Non-pigmented ciliary epithelial cell (primary cell): ENCODE measurements at regions not wholly inside any gene's neighbourhood (a gene's known extent, or its start where the extent isn't known, plus 50 kb on each side); places are given as distances from the start of the nearest gene placed in this dataset.
"Not testable (repeated sequence)": the region's sequence is repeated elsewhere in the genome, so short reads cannot be mapped to it uniquely, and the experiment has no call there.

Experiments
- DNase-seq: peaks from one replicate; pipeline ENCODE4 v3.0.0-alpha.2; 2010; ENCODE audit warnings: low read depth

DNA sequence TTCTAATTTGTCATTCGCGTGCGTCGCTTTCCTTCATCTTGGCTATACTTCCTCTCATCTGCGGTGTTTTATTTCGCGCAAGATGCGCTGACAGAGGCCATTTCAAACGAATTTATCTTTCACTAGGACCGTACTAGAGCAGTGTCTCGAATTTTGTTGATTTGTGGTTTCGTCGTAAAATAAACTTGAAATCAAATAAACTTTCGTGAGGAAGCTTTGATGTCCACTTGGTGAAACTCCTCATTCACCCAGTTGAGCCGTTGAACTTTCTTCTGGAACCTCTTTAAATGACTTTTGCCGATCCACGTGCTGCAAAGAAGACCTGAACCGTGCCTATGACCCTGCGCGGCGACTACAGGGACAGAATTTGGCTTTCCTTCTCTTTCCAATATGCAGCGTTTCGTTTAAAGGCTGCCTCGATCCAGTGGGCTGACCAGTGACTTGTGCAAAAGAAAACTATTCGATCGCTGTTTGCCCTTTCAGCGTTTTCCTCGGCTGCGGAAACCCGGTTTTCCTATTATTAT is 163.9 kb upstream of the PPP1R3A start:
- no peak for DNase-seq

DNA sequence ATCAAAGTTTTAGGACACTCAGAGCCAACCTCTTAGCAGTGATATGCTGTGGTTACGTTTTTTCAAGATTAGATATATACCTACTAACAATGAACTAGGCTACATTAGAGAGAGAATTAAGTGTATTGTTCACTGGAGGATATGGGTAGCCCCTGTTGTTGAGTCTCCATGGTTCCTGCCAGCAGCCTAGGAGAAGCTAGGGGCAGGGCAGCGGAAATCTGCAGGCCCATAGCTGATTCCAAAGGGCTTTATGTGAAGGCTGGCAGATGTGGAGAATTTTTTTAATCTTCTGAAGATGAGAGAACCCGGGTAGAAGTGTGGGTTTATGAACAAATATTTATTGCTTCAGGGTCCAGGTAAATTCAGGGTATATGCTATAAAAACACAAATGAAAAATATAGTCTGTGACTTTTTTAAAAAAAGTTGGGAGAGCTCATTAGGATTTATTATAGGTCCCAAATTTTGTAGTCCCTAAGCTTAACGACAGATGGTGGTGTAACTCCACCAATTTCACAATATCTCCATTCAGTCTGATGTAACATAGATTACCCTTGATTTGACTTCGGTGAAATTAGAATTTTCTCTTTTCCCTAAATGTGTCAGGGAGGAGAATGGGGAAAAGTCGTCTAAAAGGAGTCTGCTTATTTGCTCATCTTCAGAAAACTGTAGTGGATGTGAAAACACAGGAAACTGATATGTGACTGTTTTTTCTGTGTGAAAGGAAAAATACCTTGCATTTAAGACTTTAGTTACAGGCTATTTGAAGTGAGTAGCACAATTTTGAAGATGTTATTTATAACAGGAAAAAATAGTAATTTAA is 163.0 kb upstream of the PPP1R3A start:
- DNase-seq: peak; percentile 44

DNA sequence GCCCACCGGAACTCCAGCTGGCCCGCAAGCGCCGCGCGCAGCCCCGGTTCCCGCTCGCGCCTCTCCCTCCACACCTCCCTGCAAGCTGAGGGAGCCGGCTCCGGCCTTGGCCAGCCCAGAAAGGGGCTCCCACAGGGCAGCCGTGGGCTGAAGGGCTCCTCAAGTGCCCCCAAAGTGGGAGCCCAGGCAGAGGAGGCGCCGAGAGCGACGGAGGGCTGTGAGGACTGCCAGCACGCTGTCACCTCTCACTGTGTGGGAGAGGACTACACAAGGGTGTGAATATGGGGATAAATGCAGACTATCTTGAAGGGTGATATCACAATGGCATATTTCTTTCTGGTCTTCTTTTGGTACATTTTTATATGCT is 158.3 kb upstream of the PPP1R3A start:
- DNase-seq: not testable (repeated sequence)

DNA sequence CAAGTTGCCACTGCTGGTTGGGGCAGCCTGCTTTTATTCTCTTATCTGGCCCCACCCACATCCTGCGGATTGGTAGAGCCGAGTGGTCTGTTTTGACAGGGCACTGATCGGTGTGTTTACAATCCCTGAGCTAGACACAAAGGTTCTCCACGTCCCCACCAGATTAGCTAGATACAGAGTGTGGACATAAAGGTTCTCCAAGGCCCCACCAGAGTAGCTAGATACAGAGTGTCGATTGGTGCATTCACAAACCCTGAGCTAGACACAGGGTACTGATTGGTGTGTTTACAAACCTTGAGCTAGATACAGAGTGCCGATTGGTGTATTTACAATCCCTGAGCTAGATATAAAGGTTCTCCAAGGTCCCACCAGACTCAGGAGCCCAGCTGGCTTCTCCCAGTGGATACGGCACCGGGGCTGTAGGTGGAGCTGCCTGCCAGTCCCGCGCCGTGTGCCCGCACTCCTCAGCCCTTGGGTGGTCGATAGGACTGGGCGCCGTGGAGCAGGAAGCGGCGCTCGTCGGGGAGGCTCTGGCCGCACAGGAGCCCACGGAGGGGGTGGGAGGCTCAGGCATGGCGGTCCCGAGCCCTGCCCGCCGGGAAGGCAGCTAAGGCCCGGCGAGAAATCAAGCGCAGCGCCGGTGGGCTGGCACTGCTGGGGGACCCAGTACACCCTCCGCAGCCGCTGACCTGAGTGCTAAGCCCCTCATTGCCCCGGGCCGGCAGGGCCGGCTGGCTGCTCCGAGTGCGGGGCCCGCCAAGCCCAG is 157.8 kb upstream of the PPP1R3A start:
- not testable (repeated sequence) for DNase-seq

DNA sequence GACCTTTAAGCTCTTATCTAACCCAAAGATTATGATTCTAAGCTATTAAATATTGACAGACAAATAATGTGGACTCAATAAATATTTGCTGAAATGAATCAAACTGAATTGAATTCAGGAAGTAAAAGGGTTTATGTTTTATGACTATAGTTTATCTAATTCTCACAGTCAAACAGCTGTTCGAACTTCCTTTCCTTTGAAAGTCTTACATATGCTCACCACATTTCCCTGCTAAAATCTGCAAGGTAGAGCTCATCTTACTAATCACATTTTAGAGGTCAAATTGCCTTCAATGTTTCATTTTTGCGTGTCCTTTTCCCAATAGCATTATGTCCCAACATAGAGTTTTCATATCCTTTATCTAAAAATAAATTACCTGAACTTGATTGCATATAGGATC is 154.9 kb upstream of the PPP1R3A start:
- DNase-seq: no peak

DNA sequence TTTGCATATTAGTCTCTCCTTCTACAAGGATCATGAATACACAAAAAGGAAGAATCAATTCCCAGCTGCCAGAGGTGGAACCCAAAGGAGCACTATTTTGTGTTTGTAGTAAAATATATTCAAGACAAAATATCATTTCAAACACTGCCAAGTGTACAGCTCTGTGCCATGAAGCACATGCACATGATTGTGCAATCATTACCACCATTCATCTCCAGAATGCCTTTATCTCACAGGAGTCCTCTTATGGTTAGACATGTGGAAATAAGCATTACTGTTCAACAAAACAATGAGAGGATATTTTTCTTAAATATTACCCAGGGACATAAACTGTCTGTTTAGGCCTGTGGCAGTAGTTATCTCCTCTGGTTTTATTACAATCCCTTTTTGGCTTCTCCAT is 151.4 kb upstream of the PPP1R3A start:
- DNase-seq: no peak

DNA sequence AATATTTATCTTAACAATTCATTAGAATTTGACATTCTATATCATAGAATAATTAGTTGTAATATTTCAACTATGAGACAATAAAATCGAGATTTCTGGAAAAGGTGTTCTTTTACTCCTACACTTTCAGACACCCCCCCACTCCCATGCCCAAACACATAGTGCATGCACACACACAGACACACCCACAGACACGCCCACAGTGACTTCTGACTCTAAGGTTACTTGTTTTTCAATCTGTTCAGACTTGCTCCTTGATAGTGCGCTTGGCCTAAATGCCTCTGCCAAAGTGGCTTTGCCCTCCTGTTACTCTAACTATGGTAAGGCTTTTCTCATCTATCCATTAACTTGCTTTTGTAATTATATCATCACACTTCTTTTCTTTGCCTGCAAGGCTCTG is 144.0 kb upstream of the PPP1R3A start:
- no peak for DNase-seq

DNA sequence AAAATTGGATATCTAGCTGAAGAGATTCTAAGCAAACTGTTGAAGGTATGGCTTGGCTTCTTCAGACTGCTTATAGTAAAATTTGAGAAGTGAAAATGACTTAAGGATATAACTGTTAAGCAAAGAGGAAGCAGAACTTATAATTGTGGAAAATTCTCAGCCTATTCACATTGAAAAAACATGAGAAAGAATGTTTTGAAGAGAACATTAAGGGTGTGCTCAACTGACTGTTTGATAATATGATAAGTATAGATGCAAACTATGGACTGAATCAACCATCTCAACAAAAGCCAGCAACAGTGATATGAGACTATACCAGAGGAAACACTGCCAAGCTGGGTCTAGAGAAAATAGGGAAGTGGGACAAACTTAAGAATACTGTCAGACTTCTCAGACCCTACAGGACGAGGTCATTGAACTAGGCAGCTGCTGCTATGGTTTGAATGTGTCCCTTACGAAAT is 133.1 kb upstream of the PPP1R3A start:
- no peak for DNase-seq

DNA sequence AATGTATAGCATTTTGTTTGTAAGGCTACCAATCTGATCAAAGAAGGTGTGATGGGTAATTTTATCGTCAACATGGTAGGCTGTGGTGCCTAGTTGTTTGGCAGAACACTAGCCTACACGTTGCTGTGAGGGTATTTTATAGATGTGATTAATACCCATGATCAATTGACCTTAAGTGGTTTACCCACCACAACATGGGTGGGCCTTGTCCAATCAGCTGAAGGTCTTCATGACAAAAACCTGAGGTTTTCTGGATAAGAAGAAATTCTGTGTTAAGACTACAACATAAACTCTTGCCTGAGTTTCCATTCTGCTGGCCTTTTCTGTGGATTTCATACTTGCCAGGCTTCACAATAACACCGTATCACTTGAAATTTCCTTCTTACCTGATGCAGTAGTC is 131.8 kb upstream of the PPP1R3A start:
- no peak for DNase-seq

DNA sequence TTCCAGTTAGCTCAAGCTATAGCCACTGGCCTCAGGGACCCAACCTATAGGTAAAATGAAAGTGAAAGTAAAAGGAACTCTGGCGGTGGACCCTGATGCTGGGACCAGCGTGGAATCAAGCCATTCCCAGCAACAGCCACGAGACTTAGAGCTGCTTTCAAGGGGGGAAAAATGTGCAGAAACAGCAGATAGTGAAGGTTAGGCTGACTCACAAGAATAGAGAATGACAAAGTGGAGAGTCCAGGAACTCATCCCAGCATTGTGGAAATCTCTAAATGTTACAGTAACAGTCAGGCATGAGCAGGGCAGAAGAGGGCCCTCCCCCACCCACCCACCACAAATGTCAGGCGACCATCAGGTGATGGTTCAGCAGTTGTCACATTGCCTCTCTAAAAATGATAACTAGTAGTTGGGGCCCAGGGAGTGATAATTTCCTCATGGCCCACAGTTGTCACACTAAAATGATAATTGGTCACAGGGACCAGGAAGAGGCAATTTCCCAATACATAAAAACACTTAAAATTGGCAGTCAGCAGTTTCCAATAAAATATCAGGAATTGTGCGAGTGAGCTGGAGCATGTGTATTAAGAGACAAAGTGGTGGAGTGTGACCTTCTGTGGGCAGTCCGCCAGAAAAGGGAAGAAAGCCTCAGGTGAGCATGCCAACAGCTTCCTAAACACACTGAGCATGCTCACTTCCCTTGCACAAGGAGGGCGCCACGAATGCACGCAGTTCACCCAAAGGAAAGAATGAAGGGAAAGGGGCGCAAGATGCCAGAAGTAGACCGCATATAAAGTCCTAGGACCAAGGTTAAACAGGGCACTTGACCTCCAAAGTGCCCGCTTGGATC is 129.8 kb upstream of the PPP1R3A start:
- DNase-seq: no peak

DNA sequence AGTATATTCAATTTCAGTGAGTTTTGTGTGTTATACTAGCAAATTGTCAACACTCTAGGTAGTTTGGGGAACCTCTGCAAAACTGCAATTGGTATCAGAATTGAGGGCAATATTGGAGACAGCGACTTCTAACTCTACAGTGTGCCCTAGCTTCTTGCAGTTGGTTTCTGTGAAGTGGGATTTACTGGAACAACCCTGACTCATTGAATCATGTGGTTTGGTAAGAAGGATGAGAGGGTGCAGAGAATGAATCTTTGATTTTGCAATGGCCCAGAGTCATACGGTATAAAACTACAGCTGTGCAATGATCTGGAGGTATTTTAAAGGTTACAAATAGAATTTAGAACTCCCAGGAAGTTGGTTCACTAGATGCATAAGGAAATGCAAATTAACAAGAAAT is 129.1 kb upstream of the PPP1R3A start:
- DNase-seq: no peak

DNA sequence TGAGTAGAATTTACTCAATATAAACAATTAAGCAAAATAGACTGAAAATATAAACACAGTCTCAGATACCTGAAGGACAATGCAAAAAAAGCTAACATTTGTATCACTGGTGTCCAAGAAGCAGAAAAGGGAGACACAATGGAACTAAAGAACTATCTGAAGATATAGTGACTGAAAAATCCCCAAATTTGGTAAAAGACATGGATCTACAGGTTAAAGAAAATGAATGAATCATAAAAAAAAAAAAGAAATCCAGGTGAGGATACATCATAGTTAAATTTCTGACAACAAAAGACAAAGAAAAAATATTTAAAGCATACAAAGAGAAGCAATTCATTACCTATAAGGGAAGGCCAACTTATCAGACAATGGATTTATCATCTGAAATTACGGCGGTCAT is 114.7 kb upstream of the PPP1R3A start:
- no peak for DNase-seq

DNA sequence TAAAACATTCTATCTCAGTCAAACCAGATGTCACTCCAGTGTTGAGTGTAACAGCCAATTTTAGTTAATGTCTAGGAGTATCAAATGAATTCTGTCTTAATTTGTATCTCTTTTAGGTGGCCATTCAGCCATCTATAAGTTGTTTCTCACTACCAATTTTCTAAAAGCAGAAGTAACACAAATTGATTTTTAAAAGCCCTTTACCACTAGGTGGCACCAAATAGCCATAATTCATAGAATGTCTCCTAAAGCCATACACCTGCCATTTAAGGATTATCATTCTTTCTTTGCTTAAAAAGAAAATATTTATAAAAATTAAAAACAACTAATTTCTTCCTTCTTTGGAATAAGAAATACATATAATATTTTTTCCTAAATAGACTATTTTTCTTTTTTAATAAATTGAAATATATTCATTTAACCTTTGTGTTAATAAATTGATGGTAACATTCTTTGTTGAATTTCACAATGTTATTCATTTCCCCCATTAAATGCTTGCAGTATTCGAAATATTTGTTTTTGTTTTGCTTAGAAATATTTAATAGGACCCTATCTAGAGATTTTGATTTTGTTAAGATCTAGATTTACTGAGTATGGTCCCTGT is 107.8 kb upstream of the PPP1R3A start:
- no peak for DNase-seq

DNA sequence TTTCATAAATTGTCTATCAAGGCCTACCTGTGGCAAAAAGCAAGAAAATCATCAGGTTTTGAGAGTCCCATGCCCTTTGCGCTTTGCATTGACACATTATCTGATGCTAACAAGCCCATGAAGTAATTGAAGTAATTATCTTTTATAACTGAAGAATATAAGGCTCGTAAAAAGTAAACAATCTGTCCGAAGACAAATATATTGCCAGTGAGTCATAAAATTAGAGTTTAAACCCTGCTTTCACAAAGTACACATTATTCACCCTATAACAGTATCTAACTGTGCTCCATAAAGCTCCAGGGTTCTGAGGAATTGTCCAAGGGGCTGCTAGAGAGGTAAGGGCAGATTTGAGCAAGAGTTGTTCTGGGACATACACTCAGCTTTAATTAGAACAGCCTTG is 102.3 kb upstream of the PPP1R3A start:
- DNase-seq: no peak

DNA sequence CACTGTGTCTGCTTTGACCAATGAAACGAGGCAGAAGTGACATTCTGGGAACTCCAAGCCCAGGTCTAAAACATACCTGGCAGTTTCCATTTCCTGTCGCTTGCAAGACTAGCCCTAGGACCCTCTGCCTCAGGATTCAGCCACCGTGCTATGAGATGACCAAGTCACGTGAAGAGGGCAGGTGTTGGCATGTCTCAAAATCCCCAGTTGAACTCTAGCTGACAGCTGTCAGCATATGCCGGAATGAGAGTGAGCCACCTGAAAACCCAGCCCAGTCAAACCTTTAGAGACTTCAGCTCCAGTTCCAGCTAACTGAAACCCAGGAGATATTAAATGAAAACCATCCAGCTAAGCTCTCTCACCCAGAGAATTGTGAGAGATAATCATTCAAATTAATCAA is 89.9 kb upstream of the PPP1R3A start:
- DNase-seq: no peak

DNA sequence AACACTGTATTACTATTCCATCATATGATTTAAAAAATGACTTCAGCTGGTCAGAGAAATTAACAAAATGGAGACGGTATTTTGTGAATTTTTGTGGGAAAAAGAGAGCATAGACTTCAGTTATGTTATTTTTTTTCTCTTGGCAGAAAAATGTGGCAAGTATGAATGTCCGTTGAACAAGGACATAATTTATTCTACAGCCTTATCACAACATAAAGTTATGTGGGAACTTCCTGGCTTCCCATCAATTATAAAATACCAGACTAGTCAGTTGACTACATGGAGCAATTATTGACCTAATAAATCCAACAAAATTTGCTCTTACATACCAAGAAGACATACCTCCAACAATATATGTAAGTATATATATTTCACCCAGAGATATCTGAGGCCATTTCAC is 88.6 kb upstream of the PPP1R3A start:
- no peak for DNase-seq

DNA sequence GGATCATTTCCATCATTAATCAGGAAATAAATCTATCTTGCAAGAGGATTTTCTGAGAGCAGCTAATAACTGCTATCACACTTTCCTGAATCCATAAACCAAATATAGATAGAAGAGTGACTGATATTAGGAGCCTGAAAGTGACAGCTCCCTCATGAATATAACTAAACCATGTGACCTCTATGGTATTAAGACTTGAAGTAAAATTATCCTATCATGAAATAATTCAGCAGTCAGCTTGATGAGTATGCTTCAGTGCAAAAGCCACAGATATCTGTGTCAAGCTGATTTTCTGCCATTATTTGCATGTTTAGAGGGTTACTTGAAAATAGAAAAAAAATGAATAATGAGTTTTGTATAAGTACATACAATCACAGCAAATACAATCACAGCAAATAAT is 80.1 kb upstream of the PPP1R3A start:
- no peak for DNase-seq

DNA sequence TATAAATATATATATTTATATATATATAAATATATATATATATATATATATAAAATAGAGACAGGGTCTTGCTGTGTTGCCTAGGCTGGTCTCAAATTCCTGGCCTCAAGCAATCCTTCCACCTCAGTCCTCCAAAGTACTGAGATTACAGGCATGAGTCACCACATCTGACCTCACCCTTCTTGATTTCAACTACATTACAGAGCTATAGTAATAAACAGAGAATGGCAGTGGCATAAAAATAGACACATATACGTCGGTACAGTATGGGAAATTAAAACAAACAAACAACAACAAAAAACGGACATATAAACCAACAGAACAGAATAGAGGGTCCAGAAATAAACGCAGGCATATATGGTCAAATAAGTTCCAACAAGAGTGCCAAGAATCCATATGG is 77.6 kb upstream of the PPP1R3A start:
- peak; percentile 1 for DNase-seq

DNA sequence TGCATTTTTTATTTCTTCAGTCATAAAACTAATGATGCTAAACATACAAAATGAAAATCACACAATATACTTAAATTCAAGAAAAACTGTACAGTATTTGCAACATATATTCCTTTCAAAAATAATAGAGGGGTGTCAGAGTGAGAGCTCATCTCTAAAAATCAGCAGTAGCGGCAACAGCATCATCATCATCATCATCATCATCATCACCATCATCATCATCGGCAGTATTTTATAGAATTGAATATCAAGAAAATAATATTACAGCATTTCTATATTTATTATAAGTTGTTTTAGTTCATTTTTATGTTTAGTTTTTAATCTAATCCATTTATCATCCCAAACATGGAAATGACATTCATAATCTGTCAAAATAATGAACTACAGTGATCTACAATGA is 67.4 kb upstream of the PPP1R3A start:
- DNase-seq: no peak

DNA sequence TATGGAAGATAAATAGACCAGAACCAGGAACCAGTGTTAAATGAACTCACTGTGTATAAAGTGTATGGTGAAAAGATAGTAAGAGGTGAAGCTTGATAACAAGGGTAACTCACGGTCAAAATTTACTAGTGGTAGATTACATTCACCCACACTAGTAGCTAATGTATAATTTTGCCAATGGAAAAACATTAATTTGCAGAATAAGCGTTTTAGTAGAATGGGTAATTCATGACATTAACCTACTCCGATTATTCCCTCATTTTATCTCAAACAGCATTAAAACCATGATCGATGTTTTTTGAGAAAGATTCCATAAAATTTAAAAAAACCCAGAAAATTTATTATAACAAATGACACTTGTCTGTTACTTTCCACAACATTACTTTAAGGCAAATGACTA is 57.7 kb upstream of the PPP1R3A start:
- no peak for DNase-seq

DNA sequence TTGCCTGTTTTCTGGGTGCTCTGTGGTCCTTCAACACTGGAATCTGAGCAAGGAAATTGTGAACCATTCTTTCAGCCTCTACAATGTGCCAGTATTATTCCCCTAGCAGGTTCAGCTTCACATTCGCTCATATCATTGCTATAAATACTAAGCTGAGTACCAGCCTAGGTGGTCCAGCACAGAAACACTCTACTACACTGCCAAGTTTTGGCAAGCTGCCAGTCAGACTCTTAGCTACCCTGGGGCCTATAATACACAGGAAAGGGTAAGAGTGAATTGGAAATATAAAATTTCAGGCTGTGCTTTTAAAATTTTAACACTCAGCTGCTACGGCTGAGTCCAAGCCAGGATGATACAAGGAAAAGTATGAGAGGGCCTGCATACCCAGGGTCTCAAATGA is 49.9 kb upstream of the PPP1R3A start:
- DNase-seq: no peak
